ENCODE measurements at regions not wholly inside any gene's neighbourhood (a gene's known extent, or its start where the extent isn't known, plus 50 kb on each side); places are given as distances from the start of the nearest gene placed in this dataset.

- TF ChIP-seq EZH2 (IDR thresholded peaks at IDR 0.05; ENCODE audit: insufficient read depth, low read length) (no peak), CTCF (IDR thresholded peaks at IDR 0.05; ENCODE audit: insufficient read depth, low read depth, low read length) (no peak)
- H3K36me3 Mint-ChIP-seq (ENCODE audit: low read depth, unreplicated experiment) = no peaks in the 10 kb centered on the region
- H3K4me3 Mint-ChIP-seq (ENCODE audit: unreplicated experiment) = no peak overlapping the region
- H3K9me3 ChIP-seq (ENCODE audit: insufficient read depth, low read depth, low read length) = no peaks in the 10 kb centered on the region
- H3K27ac ChIP-seq (ENCODE audit: low read depth, low read length) = no peak overlapping the region
- H3K4me1 Mint-ChIP-seq (ENCODE audit: low read depth, unreplicated experiment) = no peaks in the 10 kb centered on the region
- H3K9me3 Mint-ChIP-seq (ENCODE audit: unreplicated experiment) = peaks cover 2% of the 10 kb centered on the region
- no peak overlapping the region for H2AFZ ChIP-seq (ENCODE audit: low read depth, low read length)
- H3K79me2 ChIP-seq (ENCODE audit: insufficient read depth, low read length) = no peaks in the 10 kb centered on the region
- H3K4me2 ChIP-seq (ENCODE audit: low read length) = no peak overlapping the region
- H3K4me1 ChIP-seq (ENCODE audit: insufficient read depth, low read length) = no peaks in the 10 kb centered on the region
- H3K27me3 ChIP-seq (ENCODE audit: insufficient read depth, low read length) = no peaks in the 10 kb centered on the region
- H3K27ac Mint-ChIP-seq (ENCODE audit: unreplicated experiment) = no peak overlapping the region
- no peak for FAIRE-seq
- no peak for DNase-seq (ENCODE audit: low read depth)
- H3K4me3 ChIP-seq (ENCODE audit: insufficient read depth, low read depth, low read length) = no peak overlapping the region
- H3K27me3 Mint-ChIP-seq (ENCODE audit: low read depth, unreplicated experiment) = peaks cover 2% of the 10 kb centered on the region
- H4K20me1 ChIP-seq (ENCODE audit: insufficient read depth, low read length) = no peaks in the 10 kb centered on the region
- no peak overlapping the region for H3K9ac ChIP-seq (ENCODE audit: low read length)
- no peaks in the 10 kb centered on the region for H3K36me3 ChIP-seq (ENCODE audit: insufficient read depth, low read length)
Observed at GRCh38 chr1:213899413-213899812, 88.4 kb upstream of the PROX1 start.

GRCh38 chr1:213905344-213905743, 82.4 kb upstream of the PROX1 start:
- no peak for DNase-seq (ENCODE audit: low read depth)
- Histone ChIP-seq H3K9me3 (ENCODE audit: insufficient read depth, low read depth, low read length) (no peaks in the 10 kb centered on the region), H4K20me1 (ENCODE audit: insufficient read depth, low read length) (no peaks in the 10 kb centered on the region), H3K27me3 (ENCODE audit: insufficient read depth, low read length) (no peaks in the 10 kb centered on the region), H3K4me1 (ENCODE audit: insufficient read depth, low read length) (no peaks in the 10 kb centered on the region), H3K4me2 (ENCODE audit: low read length) (no peak overlapping the region), H3K79me2 (ENCODE audit: insufficient read depth, low read length) (no peaks in the 10 kb centered on the region), H3K4me3 (ENCODE audit: insufficient read depth, low read depth, low read length) (no peak overlapping the region), H3K36me3 (ENCODE audit: insufficient read depth, low read length) (no peaks in the 10 kb centered on the region), H3K9ac (ENCODE audit: low read length) (no peak overlapping the region), H2AFZ (ENCODE audit: low read depth, low read length) (no peak overlapping the region), H3K27ac (ENCODE audit: low read depth, low read length) (no peak overlapping the region)
- no peaks in the 10 kb centered on the region for H3K4me1 Mint-ChIP-seq (ENCODE audit: low read depth, unreplicated experiment)
- H3K4me3 Mint-ChIP-seq (ENCODE audit: unreplicated experiment) = no peak overlapping the region
- no peaks in the 10 kb centered on the region for H3K9me3 Mint-ChIP-seq (ENCODE audit: unreplicated experiment)
- no peak overlapping the region for H3K27ac Mint-ChIP-seq (ENCODE audit: unreplicated experiment)
- TF ChIP-seq CTCF (IDR thresholded peaks at IDR 0.05; ENCODE audit: insufficient read depth, low read depth, low read length) (no peak), EZH2 (IDR thresholded peaks at IDR 0.05; ENCODE audit: insufficient read depth, low read length) (no peak)
- no peak for FAIRE-seq
- peaks cover 22% of the 10 kb centered on the region for H3K27me3 Mint-ChIP-seq (ENCODE audit: low read depth, unreplicated experiment)
- H3K36me3 Mint-ChIP-seq (ENCODE audit: low read depth, unreplicated experiment) = no peaks in the 10 kb centered on the region

GRCh38 chr1:213908521-213908920, 79.3 kb upstream of the PROX1 start:
- H3K9ac ChIP-seq (ENCODE audit: low read length) = no peak overlapping the region
- TF ChIP-seq EZH2 (IDR thresholded peaks at IDR 0.05; ENCODE audit: insufficient read depth, low read length) = no peak
- no peak for TF ChIP-seq CTCF (IDR thresholded peaks at IDR 0.05; ENCODE audit: insufficient read depth, low read depth, low read length)
- Mint-ChIP-seq H3K27ac (ENCODE audit: unreplicated experiment) (no peak overlapping the region), H3K36me3 (ENCODE audit: low read depth, unreplicated experiment) (no peaks in the 10 kb centered on the region), H3K4me3 (ENCODE audit: unreplicated experiment) (no peak overlapping the region), H3K27me3 (ENCODE audit: low read depth, unreplicated experiment) (peaks cover 36% of the 10 kb centered on the region), H3K4me1 (ENCODE audit: low read depth, unreplicated experiment) (no peaks in the 10 kb centered on the region), H3K9me3 (ENCODE audit: unreplicated experiment) (no peaks in the 10 kb centered on the region)
- no peaks in the 10 kb centered on the region for H3K4me1 ChIP-seq (ENCODE audit: insufficient read depth, low read length)
- no peaks in the 10 kb centered on the region for H4K20me1 ChIP-seq (ENCODE audit: insufficient read depth, low read length)
- H3K4me3 ChIP-seq (ENCODE audit: insufficient read depth, low read depth, low read length) = no peak overlapping the region
- H3K27ac ChIP-seq (ENCODE audit: low read depth, low read length) = no peak overlapping the region
- no peaks in the 10 kb centered on the region for H3K36me3 ChIP-seq (ENCODE audit: insufficient read depth, low read length)
- FAIRE-seq (no peak), DNase-seq (ENCODE audit: low read depth) (no peak)
- no peak overlapping the region for H2AFZ ChIP-seq (ENCODE audit: low read depth, low read length)
- no peaks in the 10 kb centered on the region for H3K9me3 ChIP-seq (ENCODE audit: insufficient read depth, low read depth, low read length)
- no peaks in the 10 kb centered on the region for H3K79me2 ChIP-seq (ENCODE audit: insufficient read depth, low read length)
- H3K4me2 ChIP-seq (ENCODE audit: low read length) = no peak overlapping the region
- no peaks in the 10 kb centered on the region for H3K27me3 ChIP-seq (ENCODE audit: insufficient read depth, low read length)
